ENCODE measurements at regions not wholly inside any gene's neighbourhood (a gene's known extent, or its start where the extent isn't known, plus 50 kb on each side); places are given as distances from the start of the nearest gene placed in this dataset.

DNA sequence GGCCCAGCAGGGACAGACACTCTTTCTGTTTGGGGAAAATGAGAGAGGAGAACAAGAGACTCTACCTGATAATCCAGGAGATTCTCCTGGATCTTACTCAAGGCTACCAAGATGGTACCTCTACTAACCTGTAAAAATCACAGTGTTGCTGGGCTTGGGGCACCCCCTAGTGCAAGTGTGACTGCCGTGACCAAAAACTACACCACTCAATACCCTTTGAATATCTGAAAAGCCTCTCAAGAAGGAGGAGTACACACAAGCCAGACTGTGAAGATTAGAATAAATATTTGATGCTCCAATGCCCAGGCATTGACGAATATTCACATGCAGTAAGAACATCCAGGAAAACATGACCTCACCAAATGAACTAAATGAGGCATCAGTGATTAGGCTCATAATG, 965.4 kb downstream of the LRFN5 start:
- TF ChIP-seq, protein P1, sequence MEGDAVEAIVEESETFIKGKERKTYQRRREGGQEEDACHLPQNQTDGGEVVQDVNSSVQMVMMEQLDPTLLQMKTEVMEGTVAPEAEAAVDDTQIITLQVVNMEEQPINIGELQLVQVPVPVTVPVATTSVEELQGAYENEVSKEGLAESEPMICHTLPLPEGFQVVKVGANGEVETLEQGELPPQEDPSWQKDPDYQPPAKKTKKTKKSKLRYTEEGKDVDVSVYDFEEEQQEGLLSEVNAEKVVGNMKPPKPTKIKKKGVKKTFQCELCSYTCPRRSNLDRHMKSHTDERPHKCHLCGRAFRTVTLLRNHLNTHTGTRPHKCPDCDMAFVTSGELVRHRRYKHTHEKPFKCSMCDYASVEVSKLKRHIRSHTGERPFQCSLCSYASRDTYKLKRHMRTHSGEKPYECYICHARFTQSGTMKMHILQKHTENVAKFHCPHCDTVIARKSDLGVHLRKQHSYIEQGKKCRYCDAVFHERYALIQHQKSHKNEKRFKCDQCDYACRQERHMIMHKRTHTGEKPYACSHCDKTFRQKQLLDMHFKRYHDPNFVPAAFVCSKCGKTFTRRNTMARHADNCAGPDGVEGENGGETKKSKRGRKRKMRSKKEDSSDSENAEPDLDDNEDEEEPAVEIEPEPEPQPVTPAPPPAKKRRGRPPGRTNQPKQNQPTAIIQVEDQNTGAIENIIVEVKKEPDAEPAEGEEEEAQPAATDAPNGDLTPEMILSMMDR (IDR thresholded peaks at IDR 0.05) = no peak
- no peak for TF ChIP-seq POLR2A (IDR thresholded peaks at IDR 0.05)
- no peak for TF ChIP-seq POLR2AphosphoS5 (IDR thresholded peaks at IDR 0.05; ENCODE audit: insufficient read depth in 1 of 2, low read depth in 1 of 2)
